Epidermal melanocyte (primary cell): ENCODE measurements at regions not wholly inside any gene's neighbourhood (a gene's known extent, or its start where the extent isn't known, plus 50 kb on each side); places are given as distances from the start of the nearest gene placed in this dataset.
"Not testable (repeated sequence)": the region's sequence is repeated elsewhere in the genome, so short reads cannot be mapped to it uniquely, and the experiment has no call there.

ENCODE experiments used
- DNase-seq: peaks from one replicate; pipeline ENCODE4 v3.0.0; 2011; ENCODE audit warnings: low spot score; ENCODE audit not compliant: insufficient read length

DNA sequence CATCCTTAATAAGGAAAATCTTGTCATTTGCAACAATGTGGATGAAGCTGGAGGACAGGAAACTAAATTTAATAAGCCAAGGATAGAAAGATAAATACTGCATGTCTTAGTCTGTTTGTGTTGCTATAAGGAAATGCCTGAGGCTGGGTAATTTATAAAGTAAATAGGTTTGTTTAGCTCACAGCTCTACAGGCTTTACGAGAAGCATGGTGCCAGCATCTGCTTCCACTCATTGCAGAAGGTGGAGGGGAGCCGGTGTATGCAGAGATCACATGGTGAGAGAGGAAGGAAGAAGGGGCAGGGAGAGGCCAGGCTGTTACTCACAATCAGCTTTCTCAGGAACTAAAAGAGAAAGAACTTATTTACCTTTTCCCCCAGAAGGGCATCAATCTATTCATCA is 118.9 kb upstream of the SMLR1 start:
- DNase-seq: no peak

DNA sequence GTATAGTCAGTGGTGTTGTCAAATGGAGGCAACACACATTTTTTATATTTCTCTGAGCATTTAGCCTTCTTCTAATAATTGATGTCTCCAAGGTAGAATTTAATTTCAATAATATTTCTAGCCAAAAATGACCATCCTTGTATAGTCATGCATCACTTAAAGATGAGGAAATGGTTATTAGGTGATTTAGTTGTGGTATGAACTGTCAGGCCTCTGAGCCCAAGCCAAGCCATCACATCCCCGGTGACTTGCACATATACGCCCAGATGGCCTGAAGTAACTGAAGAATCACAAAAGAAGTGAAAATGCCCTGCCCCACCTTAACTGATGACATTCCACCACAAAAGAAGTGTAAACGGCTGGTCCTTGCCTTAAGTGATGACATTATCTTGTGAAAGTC is 115.6 kb upstream of the SMLR1 start:
- DNase-seq: not testable (repeated sequence)

DNA sequence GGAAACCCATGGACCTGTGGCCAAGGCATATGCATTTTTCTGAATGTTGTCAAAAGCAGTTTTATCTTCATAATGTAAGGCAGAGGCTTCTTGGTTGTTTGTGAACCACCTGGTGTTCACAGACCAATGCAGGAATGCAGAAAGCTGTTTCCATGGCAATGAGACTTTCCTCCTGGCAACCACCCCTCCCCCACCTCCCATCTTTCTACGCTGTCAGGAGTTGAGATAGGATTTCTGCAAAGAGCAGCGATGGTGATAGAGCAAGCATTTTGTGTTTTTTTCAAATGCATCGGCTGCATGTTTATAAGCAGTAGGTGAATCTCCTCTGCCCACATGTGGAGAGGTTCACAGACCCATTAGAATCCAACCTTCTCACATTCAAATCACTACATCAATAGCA is 114.1 kb upstream of the SMLR1 start:
- DNase-seq: no peak

DNA sequence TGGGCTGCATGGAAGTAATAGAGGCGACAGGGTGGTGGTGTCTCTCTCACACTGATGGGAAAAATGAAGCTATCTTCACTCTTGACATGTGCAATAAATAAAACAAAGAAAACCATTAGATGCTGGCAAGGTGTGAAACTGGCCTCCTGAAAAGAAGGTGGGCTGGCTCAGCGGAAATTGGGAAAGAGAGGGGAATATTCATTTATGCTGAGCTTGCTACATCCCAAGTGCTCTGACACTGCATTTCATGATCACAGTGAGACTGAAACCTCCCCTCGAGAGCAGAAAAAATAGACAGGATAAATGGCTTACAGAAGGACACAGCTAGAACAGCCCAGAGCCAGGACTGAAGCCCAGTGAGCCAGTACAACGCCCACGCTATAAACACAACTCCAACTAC is 112.1 kb upstream of the SMLR1 start:
- no peak for DNase-seq

DNA sequence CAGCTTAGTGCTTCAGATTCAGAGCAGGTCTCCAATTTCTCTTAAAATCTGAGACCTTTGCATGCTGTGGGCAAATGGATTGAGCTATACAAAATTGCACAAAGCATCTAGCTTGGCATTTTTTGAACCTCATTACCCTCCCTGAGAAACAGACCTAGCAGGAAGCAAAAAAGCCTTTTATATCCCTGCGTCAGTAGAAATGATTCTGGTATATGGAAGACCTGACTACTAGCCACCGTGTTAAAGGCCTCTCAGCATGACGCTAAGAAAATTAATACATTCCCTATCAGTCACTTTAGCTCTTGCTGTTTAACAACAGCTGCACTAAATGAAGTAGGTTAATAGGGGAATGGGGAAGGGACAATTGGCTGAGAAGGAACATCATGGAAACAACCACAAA is 110.7 kb upstream of the SMLR1 start:
- DNase-seq: no peak

DNA sequence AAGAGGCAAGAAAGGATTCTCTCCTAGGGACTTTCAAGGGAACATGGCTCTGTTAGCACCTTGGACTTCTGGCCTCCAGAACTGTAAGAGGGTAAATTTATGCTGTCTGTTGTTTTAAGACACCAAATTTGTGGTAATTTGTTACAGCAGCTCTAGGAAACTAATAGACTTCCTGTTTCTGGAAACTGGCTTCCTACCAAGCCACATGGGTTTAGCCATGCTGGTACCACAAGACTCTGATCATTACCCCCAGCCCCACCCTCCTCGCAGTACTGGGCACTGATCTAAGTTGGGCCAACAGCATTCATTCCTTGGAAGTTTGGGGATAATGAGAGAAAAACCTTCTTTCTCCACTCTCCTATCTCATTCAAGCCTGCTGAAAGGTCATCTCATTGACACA is 109.5 kb upstream of the SMLR1 start:
- no peak for DNase-seq

DNA sequence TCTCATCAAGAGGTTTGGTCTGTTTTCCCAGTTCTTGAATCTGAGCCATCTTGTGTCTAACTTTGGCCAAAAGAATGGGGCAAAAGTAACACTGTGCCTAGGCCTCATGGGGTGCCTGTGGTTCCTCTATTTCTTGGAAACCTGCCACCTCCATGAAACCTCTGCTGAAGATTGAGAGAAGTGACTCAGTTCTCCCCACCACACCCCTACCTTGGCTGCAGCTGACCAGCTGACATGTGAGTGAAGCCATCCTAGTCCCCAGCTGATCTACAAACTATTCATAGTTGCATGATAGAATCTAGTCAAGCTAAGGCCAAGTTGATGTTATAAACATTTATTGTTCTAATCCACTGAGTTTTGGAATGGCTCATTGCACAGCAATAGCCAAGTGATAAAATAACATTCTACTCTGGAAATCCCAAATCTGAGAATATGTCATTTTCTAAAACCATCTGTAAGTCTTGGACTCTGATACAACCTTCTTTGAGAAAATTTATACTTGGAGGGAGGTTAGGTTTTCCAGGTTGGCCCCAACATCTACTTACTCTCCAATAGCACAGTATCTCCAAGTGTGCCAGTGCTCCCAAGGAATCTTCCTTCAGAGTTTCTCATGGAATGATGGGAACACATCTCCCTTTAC is 107.0 kb upstream of the SMLR1 start:
- no peak for DNase-seq

DNA sequence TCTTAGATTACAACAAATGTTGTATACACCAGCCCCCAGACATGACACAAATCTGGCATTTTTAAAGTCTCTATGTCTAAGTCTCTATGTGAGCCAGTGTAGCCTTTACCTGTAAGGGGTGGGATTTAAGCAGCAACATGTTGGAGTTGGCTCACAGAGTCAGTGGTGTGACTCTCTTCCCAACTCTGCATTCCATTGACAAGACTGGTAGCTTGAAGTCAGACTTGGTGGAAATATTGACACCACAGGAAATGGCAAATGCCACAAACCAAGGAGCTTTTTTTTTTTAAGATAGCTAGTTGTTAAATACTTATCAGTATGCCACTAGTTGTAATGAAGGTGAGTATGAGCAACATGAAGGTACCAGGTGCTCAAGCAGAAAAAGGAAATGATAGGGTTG is 103.1 kb upstream of the SMLR1 start:
- no peak for DNase-seq

DNA sequence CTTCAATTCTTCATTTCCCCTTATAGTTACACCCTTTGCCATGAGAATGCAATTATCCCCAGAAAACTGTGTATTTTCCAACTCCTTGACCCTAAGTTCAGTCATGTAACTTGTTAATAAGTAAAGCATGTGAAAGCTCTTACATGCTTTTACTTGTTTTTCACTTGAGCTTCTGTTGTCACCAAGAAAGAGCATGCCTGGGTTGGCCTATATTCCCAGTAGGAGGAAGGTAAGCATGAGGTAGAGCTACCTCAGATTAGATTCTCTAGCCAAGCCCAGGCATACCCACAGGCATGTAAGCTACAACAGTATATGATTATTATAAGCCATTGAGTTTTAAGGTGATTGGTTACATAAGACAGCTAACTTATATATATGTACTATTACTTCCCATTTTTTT is 101.7 kb upstream of the SMLR1 start:
- no peak for DNase-seq

DNA sequence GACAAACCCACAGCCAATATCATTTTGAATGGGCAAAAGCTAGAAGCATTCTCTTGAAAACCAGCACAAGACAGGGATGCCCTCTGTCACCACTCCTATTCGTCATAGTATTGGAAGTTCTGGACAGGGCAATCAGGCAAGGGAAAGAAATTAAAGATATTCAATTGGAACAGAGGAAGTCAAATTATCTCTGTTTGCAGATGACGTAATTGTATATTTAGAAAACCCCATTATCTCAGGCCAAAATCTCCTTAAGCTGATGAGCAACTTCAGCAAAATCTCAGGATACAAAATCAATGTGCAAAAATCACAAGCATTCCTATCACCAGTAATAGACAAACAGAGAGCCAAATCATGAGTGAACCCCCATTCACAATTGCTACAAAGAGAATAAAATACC is 99.1 kb upstream of the SMLR1 start:
- DNase-seq: not testable (repeated sequence)

DNA sequence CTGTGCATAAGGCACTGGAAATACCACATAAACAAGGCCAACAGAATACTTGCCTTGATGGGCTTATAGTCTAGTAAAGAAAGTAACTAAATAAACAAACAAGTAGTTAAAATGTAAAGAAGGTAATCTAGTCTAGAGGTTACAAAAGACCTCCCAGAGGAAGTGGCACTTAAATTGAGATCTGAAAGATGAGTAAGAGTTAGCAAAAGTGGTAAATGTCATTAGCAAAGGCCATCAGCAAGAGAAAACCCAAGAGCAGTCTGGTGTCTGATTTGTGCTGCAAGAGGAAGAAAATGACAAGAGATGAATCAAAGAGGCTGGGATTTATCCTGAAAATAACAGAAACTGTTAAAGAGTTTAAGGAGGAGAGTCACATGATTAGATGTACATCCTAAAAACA is 96.6 kb upstream of the SMLR1 start:
- no peak for DNase-seq

DNA sequence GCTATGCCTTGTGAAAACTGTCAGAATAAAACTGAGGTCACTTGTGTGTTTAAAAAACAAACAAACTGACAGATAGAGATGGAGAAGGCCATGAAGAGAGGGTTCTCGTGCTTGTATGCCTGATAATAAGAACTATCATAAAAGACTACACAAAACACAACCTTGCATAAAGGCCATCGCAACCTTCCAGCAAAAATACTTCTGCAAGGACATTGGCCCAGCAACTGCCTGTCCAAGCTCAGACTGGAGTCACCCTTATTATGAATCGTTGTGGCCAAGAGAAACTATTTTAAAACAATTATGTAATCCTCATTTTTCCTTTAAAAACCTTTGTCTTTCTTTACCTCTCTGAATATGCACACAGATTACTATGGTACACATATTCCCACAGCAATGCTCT is 93.0 kb upstream of the SMLR1 start:
- no peak for DNase-seq

DNA sequence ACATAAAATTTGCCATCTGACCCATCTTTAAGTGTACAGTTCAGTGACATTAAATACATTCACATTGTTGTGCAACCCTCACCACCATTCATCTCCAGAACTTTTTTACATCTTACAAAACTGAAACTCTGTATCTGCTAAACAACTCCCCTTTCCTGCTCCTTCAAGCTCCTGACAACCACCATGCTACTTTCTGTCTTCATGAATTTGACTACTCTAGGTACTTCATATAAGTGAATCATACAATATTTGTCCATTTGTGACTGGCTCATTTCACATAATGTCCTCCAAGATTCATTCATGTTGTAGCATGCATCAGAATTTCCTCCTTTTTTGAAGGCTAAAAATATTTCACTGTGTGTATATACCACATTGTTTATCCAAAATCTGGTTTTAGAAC is 86.9 kb upstream of the SMLR1 start:
- DNase-seq: no peak

DNA sequence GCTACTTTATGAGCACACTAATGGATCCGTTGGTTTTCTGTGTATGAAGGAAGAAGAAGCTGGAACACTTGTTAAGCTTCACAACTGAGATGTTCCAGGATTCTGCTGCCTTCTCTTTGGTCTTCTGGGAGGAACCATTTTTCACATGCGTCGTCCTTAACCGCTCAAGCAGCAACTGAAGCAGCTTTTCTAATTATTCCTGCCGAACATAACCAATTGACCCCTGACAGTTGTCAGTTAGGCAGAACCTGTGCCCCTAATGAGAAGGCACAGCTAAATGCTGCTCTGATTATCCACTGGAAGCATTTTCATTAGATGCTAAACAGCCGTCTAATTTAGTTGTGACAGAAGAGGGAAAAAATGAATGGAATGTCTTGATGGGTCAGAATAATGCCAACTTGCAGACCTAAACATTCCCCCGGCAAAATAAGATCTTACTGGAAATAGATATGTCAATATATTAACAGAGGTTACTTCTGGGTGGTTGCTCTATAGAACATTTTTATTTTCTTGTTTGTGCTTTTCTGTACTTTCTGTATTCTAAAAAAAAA is 85.0 kb upstream of the SMLR1 start:
- DNase-seq: no peak

DNA sequence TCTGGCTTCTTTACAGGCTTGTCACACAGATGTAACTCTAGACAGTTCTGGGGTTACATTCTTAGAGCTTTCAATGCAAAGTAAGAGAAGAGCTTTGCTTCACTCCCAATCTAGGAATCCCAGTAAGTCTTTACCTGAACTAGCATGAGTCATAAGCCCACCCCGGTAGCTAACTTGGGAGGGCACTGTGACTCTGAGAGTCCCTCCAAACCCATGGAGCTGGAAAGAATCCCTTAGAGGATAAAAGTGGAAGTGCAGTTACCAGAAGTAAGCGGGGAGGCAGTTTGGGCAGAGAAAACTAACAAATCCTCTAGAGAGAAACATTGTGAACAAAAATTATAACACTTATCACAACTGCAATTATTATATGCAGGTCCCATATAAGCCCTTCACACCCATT is 84.0 kb upstream of the SMLR1 start:
- DNase-seq: no peak

DNA sequence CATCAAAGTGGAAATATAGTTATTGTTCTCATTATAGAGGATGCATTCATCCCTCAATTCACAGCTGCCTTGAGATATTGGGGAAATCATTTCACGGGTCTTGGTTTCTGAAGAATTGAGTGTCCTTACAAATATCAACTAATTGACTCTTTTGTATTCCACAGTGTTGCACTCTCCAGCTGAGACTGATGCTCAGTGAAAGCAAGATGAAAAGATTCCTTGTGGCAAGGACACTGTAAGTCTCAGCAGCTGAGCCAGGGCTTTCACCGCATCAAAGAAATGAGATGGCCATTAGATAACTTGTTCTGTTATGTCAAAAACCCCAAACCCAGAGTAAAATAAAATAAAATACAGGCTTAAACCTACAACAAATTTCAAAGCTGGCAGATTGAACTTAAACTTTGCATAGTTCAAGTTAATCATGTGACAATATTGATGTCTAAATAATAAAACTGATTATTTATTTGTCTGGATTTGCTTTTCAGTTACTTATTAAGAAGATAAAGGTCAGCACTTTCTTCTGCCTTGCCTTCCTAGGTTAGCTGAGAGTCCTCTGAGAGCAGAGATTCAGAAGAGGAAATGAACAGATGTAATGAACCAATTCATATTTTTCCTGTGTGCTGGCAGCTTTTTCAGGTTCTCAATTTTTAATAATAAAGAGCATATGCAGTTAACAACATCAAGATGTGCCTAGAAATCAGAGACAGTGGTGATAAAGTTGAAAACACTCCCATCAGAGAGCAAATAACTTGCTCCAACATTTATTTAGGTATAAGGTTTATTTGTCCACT is 82.4 kb upstream of the SMLR1 start:
- DNase-seq: no peak

DNA sequence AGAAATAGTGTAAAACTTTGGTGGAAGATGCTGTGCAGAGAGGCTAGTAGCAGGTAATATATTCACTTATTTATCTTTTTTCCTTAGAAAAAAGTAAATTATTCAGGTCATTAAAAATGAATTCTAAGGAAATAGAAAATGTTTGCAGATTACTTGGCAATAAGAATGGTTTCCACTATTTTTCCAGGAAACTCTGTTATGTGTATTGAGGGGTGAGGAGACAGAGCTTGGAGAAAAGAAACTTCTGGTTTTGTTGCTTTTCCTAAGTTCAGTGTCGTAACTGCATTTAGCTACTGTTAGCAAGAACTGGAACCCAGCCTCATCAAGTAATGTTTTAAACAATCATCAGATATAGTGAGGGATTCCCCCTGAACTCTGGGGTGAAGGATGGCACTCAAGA is 79.2 kb upstream of the SMLR1 start:
- no peak for DNase-seq

DNA sequence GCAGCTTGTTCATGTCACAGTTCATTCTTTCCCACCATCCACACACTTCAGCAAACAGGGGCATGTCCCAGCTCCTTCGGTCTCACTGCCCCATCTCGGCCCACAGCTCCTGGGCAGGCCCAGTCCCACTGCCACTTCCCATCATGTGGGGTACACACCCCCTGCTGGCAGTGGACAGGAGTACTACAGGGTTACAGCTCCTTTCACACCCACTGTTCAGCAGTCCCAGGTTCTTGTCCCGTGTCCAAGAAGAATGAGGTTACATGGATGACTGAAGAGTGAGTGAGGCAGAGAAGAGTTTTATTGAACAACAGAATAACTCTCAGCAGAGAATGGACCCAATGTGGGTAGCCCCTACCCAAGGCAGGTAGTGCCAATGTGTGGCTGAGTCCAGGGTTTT is 77.8 kb upstream of the SMLR1 start:
- no peak for DNase-seq

DNA sequence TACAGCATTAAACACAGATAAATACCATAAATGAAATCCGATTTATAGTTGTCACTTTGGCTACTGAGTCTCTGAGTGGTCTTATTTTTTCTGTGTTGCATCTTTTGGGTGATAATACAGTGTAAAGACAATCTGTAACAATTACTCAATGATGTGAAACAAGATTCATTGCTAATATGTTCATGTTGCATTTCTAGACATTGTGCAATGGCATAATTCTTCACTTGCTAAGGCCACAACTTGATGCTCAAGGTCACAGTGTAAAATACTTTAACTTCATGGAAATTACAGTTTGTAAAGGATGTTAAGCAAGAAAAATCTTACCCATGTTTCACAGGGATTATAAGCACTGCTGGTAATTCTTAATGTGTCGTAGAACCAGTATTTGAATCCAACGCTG is 74.9 kb upstream of the SMLR1 start:
- DNase-seq: no peak

DNA sequence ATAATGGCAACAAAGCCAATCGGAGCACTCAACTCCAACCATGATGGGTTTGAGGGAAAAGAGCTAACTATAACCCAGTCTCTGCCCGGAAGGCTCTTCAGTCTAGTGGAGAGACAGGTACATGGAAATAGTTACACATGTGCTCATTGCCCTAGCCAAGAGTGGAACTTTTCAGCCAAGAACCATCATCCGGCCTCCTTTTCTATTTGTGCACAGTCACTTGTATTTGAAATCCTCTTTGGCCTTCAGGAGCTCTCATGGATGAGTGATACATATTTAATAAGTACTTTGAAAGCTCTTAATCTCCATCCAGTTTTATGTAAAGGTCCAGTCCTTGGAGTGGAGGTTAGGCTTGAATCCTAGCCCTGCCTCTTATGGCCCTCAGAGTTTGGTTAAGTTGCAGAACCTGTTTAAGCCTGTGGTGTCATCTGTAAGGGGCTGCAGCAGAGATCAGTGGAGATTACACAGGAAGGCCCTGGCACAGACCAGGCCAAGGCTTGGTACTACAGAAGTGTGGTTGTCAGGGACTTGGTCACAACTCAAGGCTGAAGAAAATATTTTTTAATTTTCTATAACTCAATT is 72.3 kb upstream of the SMLR1 start:
- DNase-seq: no peak

DNA sequence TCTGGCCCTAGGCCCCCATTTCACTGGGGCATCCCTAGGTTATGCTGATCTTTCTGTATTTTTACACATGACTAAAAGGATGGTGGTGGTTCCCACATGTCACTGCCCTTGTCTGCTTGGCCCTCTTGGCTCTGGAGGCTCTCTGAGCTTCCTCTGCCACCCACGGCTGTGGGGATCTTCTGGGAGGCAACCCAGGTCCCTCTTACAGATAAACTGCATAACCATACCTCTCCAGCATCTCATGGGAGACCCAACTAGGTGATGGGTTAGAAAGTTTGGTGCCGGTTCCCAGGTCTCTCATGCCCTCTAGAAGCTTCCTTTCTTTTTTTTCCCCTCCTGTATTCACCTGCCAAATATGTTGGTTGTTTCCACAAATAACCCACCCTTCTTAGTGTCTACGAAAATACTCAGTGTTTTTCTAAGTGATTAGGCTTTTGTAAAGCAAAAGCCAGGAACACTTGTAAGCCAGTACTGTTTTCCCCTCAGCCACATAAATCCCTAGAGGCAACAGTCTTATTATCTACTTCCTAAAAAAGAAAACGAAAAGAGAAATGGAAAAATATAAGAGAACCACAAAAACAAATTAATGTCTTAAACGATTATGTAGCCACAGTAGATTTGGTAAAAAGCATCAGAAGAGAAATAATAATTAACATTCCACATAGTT is 71.7 kb upstream of the SMLR1 start:
- DNase-seq: no peak

DNA sequence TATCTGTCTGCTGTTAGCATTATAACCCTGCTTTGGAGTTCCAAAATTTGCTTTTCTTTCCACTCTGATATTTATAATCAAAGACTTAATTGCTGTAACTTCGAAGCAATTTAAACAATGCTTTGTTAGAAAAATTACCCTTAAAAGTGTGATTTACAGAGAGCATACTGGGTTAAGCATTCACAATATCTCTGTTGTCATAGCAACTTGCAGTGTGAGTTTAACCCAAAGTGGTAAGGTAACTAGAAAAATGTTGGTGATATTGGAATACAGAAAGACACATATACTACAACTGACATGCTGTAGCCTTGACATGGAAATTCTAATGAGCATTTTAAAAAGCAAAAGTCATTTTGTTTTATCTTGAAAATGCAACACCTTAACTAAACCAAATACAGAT is 70.4 kb upstream of the SMLR1 start:
- no peak for DNase-seq
